ENCODE measurements at regions not wholly inside any gene's neighbourhood (a gene's known extent, or its start where the extent isn't known, plus 50 kb on each side); places are given as distances from the start of the nearest gene placed in this dataset.
"Not testable (repeated sequence)": the region's sequence is repeated elsewhere in the genome, so short reads cannot be mapped to it uniquely, and the experiment has no call there.

DNA sequence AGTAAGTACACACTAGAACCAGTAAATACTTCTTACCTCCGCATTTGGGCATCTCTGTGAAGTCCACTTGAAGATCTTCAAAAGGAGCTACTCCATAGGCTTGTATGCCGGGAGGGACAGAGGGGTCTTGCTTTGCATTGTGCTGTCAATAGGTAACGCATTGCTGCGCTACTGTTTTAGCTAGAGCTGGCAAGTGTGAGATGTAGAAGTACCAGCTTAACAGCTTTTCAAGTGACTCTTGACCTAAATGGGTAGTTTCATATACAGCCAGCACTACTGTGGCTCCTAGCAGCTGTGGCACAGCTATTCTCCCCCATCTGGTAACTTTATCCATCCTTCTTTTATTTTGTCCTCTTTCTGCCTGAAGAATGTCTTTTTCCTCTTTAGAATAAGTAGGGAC lies 205.3 kb upstream of the KLF8 start:
- H3K4me3 ChIP-seq, result no peak overlapping the region
- H3K27me3 ChIP-seq, result no peaks in the 10 kb centered on the region
- TF ChIP-seq POLR2AphosphoS5 (IDR thresholded peaks at IDR 0.05), result no peak
- no peak for TF ChIP-seq EP300 (IDR thresholded peaks at IDR 0.05)
- TF ChIP-seq POLR2A (IDR thresholded peaks at IDR 0.05), result no peak
- TF ChIP-seq, protein P1, sequence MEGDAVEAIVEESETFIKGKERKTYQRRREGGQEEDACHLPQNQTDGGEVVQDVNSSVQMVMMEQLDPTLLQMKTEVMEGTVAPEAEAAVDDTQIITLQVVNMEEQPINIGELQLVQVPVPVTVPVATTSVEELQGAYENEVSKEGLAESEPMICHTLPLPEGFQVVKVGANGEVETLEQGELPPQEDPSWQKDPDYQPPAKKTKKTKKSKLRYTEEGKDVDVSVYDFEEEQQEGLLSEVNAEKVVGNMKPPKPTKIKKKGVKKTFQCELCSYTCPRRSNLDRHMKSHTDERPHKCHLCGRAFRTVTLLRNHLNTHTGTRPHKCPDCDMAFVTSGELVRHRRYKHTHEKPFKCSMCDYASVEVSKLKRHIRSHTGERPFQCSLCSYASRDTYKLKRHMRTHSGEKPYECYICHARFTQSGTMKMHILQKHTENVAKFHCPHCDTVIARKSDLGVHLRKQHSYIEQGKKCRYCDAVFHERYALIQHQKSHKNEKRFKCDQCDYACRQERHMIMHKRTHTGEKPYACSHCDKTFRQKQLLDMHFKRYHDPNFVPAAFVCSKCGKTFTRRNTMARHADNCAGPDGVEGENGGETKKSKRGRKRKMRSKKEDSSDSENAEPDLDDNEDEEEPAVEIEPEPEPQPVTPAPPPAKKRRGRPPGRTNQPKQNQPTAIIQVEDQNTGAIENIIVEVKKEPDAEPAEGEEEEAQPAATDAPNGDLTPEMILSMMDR (IDR thresholded peaks at IDR 0.05), result no peak
- no peaks in the 10 kb centered on the region for H3K9me3 ChIP-seq
- no peaks in the 10 kb centered on the region for H3K4me1 ChIP-seq
- H3K27ac ChIP-seq, result no peak overlapping the region
- WGBS, 2 donors (ENCODE audit: low coverage in 1 of 2), result 92% methylated on average over 2 to 4 of the region's 4 CpGs
- no peaks in the 10 kb centered on the region for H3K36me3 ChIP-seq
- ATAC-seq, result no peak

DNA sequence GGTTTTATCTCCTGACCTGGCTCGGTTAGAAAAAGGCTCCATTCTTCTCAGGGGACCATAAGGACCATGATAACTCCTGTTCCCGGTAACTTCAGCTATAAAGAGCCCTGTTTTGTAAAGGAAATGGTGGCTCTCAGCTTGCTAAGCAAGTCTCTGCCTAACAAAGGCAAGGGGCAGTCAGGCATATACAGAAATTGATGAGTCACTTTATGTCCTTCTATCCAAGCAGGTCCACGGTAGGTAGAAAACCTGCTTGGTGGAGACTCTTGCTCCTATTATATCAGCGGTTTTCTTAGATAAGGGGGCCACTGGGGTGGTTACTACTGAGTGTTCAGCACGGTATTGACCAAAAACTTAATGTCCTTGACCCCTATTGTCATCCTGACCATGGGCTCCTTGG lies 203.0 kb upstream of the KLF8 start:
- TF ChIP-seq EP300 (IDR thresholded peaks at IDR 0.05) (no peak), POLR2A (IDR thresholded peaks at IDR 0.05) (no peak), POLR2AphosphoS5 (IDR thresholded peaks at IDR 0.05) (no peak)
- TF ChIP-seq, protein P1 (IDR thresholded peaks at IDR 0.05), result no peak
- WGBS, 2 donors (ENCODE audit: low coverage in 1 of 2), result 60% methylated on average over 5 of the region's 5 CpGs; no CpG with 5 or more reads in 1 of the 2 donors
- Histone ChIP-seq H3K4me1 (no peaks in the 10 kb centered on the region), H3K36me3 (no peaks in the 10 kb centered on the region), H3K27me3 (no peaks in the 10 kb centered on the region), H3K27ac (no peak overlapping the region), H3K4me3 (no peak overlapping the region), H3K9me3 (no peaks in the 10 kb centered on the region)
- no peak for ATAC-seq

DNA sequence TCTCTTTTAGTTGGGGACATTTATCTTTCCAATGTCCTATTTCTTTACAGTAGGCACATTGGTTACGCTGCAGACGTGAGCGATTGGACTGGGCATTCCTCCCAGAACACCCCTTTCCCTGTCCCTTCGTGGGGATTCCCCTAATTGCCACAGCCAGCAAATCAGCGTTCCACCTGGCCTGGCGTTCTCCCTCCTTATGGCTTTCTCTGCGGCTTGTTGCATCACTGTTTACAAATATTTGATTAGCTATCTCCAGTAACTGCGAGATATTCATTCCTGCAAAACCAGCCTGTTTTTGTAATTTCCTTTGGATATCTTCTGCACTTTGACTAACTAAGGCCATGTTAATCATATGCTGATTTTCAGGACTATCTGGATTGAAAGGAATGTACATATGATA lies 202.5 kb upstream of the KLF8 start:
- ATAC-seq, result no peak
- Histone ChIP-seq H3K36me3 (no peaks in the 10 kb centered on the region), H3K4me1 (no peaks in the 10 kb centered on the region), H3K4me3 (no peak overlapping the region), H3K9me3 (no peaks in the 10 kb centered on the region), H3K27ac (no peak overlapping the region), H3K27me3 (no peaks in the 10 kb centered on the region)
- 87 to 90% methylated on average over 4 to 8 of the region's 8 CpGs for WGBS, 2 donors (ENCODE audit: low coverage in 1 of 2)
- TF ChIP-seq, protein P1 (IDR thresholded peaks at IDR 0.05), result no peak
- TF ChIP-seq POLR2AphosphoS5 (IDR thresholded peaks at IDR 0.05) (no peak), POLR2A (IDR thresholded peaks at IDR 0.05) (no peak), EP300 (IDR thresholded peaks at IDR 0.05) (no peak)

DNA sequence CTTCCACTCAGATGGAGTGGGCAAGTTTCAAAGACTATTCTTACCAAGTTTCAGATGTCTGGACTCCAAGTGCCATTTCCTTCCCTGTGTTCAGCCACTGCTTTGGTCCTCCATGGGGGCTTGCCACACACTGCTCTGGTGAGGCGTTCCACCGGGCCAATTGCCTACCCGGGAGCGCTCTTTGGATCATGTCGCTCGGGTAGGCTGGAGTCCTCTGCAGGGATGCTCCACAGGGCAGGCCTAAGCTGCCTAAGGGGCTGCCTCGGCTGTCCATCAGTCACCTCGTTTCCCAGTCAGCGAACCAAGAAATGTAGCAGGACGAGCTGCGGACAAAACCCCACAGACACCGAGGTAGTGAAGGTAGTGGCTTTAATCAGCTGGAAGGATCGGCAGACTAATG lies 200.7 kb upstream of the KLF8 start:
- H3K27me3 ChIP-seq, result no peaks in the 10 kb centered on the region
- H3K9me3 ChIP-seq, result no peaks in the 10 kb centered on the region
- TF ChIP-seq POLR2A (IDR thresholded peaks at IDR 0.05) (no peak), POLR2AphosphoS5 (IDR thresholded peaks at IDR 0.05) (no peak), EP300 (IDR thresholded peaks at IDR 0.05) (no peak)
- TF ChIP-seq, protein P1 (IDR thresholded peaks at IDR 0.05), result no peak
- 67% methylated on average over 4 of the region's 13 CpGs; no CpG with 5 or more reads in 1 of the 2 donors for WGBS, 2 donors (ENCODE audit: low coverage in 1 of 2)
- no peaks in the 10 kb centered on the region for H3K4me1 ChIP-seq
- no peak for ATAC-seq
- no peak overlapping the region for H3K4me3 ChIP-seq
- no peak overlapping the region for H3K27ac ChIP-seq
- H3K36me3 ChIP-seq, result no peaks in the 10 kb centered on the region

DNA sequence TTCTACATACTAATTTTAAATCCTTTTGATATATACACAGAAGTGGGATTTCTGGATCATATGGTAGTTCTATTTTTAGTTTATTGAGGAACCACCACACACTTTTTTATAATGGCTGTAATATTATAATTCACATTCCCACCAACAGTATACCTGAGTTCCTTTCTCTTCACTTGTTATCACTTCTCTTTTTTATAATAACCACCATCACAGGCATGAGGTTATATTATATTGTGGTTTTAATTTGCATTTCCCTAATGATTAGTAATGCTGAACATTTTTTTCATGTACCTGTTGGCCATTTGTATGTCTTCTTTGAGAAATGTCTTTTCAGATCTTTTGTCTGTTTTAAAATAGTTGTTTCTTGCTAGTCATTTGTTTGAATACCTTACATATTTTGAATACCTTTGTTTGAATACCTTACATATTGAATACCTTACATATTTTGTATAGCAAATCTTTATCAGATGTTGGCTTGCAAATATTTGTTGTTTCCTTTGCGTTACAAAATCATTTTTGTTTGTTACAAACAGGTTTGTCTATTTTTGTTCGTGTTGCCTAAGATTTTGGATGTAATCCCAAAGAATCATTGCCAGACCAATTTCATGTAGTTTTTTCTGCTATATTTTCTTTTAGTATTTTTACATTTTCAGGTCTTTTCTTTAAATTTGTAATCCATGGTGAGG lies 198.5 kb upstream of the KLF8 start:
- Histone ChIP-seq H3K27ac (no peak overlapping the region), H3K27me3 (no peaks in the 10 kb centered on the region), H3K9me3 (no peaks in the 10 kb centered on the region), H3K4me3 (no peak overlapping the region), H3K36me3 (no peaks in the 10 kb centered on the region), H3K4me1 (no peaks in the 10 kb centered on the region)
- TF ChIP-seq EP300 (IDR thresholded peaks at IDR 0.05) (no peak), POLR2AphosphoS5 (IDR thresholded peaks at IDR 0.05) (no peak), POLR2A (IDR thresholded peaks at IDR 0.05) (no peak)
- TF ChIP-seq, protein P1 (IDR thresholded peaks at IDR 0.05), result no peak
- no peak for ATAC-seq
- WGBS, 2 donors (ENCODE audit: low coverage in 1 of 2), result 52 to 58% methylated on average over 2 of the region's 2 CpGs

DNA sequence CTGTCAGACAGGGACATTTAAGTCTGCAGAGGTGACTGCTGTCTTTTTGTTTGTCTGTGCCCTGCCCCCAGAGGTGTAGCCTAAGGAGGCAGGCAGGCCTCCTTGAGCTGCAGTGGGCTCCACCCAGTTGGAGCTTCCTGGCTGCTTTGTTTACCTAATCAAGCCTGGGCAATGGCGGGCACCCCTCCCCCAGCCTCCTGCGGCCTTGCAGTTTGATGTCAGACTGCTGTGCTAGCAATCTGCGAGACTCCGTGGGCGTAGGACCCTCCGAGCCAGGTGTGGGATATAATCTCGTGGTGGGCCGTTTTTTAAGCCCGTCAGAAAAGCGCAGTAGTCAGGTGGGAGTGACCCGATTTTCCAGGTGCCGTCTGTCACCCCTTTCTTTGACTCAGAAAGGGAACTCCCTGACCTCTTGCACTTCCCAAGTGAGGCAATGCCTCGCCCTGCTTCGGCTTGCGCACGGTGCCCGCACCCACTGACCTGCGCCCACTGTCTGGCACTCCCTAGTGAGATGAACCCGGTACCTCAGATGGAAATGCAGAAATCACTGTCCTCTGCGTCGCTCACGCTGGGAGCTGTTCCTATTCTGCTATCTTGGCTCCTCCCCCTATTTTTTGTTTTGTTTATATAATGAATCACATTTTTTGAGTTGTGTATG lies 179.4 kb upstream of the KLF8 start:
- not testable (repeated sequence) for H3K4me3 ChIP-seq, H3K4me1 ChIP-seq, H3K27ac ChIP-seq, H3K36me3 ChIP-seq, H3K27me3 ChIP-seq, H3K9me3 ChIP-seq, ATAC-seq
- WGBS, 2 donors (ENCODE audit: low coverage in 1 of 2), result 92% methylated on average over 2 of the region's 22 CpGs; no CpG with 5 or more reads in 1 of the 2 donors
